MM.1S (cell line): ENCODE measurements at regions not wholly inside any gene's neighbourhood (a gene's known extent, or its start where the extent isn't known, plus 50 kb on each side); places are given as distances from the start of the nearest gene placed in this dataset.

ENCODE experiments used
- DNase-seq: peaks from one replicate; pipeline ENCODE4 v3.0.0-alpha.2; 2015
- H2AFZ ChIP-seq: fragments of 300-600 bp; sonication (generic); 2 replicates; pipeline ENCODE4 v1.6.0; 2016; ENCODE audit warnings: antibody characterized with exemption, low read length
- H3F3A ChIP-seq: fragments of 300-600 bp; sonication (generic); 2 replicates; pipeline ENCODE4 v1.6.1; 2016; ENCODE audit warnings: mild to moderate bottlenecking, antibody characterized with exemption, low read length, moderate library complexity, mixed read lengths; ENCODE audit not compliant: insufficient read depth
- H3K27ac ChIP-seq: fragments of 300-600 bp; sonication (generic); 2 replicates; pipeline ENCODE4 v1.5.1; 2016; ENCODE audit warnings: mild to moderate bottlenecking, low read length
- H3K27me3 ChIP-seq: fragments of 300-600 bp; sonication (generic); replicated peaks from 2 replicates; pipeline ENCODE4 v1.6.0; 2016; ENCODE audit warnings: low read length; ENCODE audit not compliant: insufficient read depth
- H3K36me3 ChIP-seq: fragments of 300-600 bp; sonication (generic); replicated peaks from 2 replicates; pipeline ENCODE4 v1.6.1; 2016; ENCODE audit warnings: mild to moderate bottlenecking, low read length, mixed read lengths; ENCODE audit not compliant: insufficient read depth
- H3K4me1 ChIP-seq: fragments of 300-600 bp; sonication (generic); 2 replicates; pipeline ENCODE4 v1.6.1; 2016; ENCODE audit warnings: low read length, mixed read lengths
- H3K4me2 ChIP-seq: fragments of 300-600 bp; sonication (generic); 2 replicates; pipeline ENCODE4 v1.6.0; 2016; ENCODE audit warnings: low read depth, low read length
- H3K4me3 ChIP-seq: fragments of 300-600 bp; sonication (generic); 2 replicates; pipeline ENCODE4 v1.5.1; 2016; ENCODE audit warnings: low read length, mixed read lengths
- H3K79me2 ChIP-seq: fragments of 300-600 bp; sonication (generic); 2 replicates; pipeline ENCODE4 v1.6.1; 2016; ENCODE audit warnings: mixed run types, low read length, mixed read lengths
- H3K9ac ChIP-seq: fragments of 300-600 bp; sonication (generic); 2 replicates; pipeline ENCODE4 v1.6.1; 2016; ENCODE audit warnings: low read length, mixed read lengths
- H3K9me2 ChIP-seq: fragments of 300-600 bp; sonication (generic); replicated peaks from 2 replicates; pipeline ENCODE4 v1.6.1; 2016; ENCODE audit warnings: mild to moderate bottlenecking, low read length, mixed read lengths; ENCODE audit not compliant: insufficient read depth
- H3K9me3 ChIP-seq: fragments of 300-600 bp; sonication (generic); replicated peaks from 2 replicates; pipeline ENCODE4 v1.6.1; 2016; ENCODE audit warnings: mild to moderate bottlenecking, low read length, mixed read lengths; ENCODE audit not compliant: insufficient read depth
- H4K20me1 ChIP-seq: fragments of 300-600 bp; sonication (generic); 2 replicates; pipeline ENCODE4 v1.6.1; 2016; ENCODE audit warnings: mild to moderate bottlenecking, low read length, moderate library complexity, mixed read lengths; ENCODE audit not compliant: insufficient read depth
- CTCF ChIP-seq: fragments of 300-600 bp; sonication (generic); IDR thresholded peaks from 2 replicates; pipeline ENCODE4 v1.5.1; 2016; ENCODE audit warnings: antibody characterized with exemption, low read length, mixed read lengths
- EZH2 ChIP-seq: fragments of 300-600 bp; sonication (generic); optimal IDR thresholded peaks from 2 replicates; pipeline ENCODE3; 2017; ENCODE audit warnings: low read depth, mild to moderate bottlenecking, antibody characterized with exemption, low read length, mixed read lengths
- EZH2phosphoT487 ChIP-seq: fragments of 300-600 bp; sonication (generic); IDR thresholded peaks from 2 replicates; pipeline ENCODE4 v1.6.1; 2018; ENCODE audit warnings: antibody characterized with exemption, low read length

DNA sequence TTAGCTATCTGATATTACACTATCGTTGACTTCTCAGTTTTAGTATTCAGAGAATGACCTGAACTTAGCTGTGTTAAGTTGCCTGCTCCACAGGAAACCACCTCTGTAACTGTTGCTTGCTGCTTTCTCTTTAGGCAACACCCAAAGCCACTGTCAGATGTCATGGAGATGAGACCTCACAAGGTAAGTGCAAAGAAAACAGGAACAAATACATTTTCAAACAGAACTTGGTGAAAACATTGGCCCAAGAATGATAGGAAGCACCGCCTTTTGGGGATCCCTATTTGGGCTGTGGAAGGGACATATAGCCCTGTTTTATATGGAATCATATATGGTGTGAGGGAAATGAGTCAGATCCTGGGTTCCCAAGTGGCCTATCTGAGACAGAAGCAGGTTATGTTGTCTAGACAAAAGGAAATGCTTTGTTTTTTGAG, 143.4 kb downstream of the UBE2E3 start:
- H2AFZ ChIP-seq: 0 out of 2 replicates have a peak overlapping the region, but pooled peaks have one; percentile 17
- H4K20me1 ChIP-seq: no peaks in the 10 kb centered on the region
- peak overlapping the region; percentile 19; the same call in 1 of the 2 replicates for H3K27ac ChIP-seq
- no peak for TF ChIP-seq CTCF
- no peak for TF ChIP-seq EZH2
- H3K4me2 ChIP-seq: peak overlapping the region; percentile 3; the same call in 1 of the 2 replicates
- no peak overlapping the region for H3K4me3 ChIP-seq
- no peaks in the 10 kb centered on the region for H3K9me2 ChIP-seq
- H3K9ac ChIP-seq: no peak overlapping the region
- H3K27me3 ChIP-seq: no peaks in the 10 kb centered on the region
- H3K36me3 ChIP-seq: no peaks in the 10 kb centered on the region
- DNase-seq: peak; percentile 82
- peaks cover 6% of the 10 kb centered on the region; the same call in 1 of the 2 replicates for H3K4me1 ChIP-seq
- no peaks in the 10 kb centered on the region for H3K79me2 ChIP-seq
- peaks cover 5% of the 10 kb centered on the region for H3F3A ChIP-seq
- H3K9me3 ChIP-seq: no peaks in the 10 kb centered on the region

GRCh38 chr2:181124497-181124896, 144.1 kb downstream of the UBE2E3 start:
- no peaks in the 10 kb centered on the region for H3K27me3 ChIP-seq
- H3K79me2 ChIP-seq: no peaks in the 10 kb centered on the region
- no peak for TF ChIP-seq CTCF
- TF ChIP-seq EZH2phosphoT487: no peak
- no peak for TF ChIP-seq EZH2
- H3K4me2 ChIP-seq: no peak overlapping the region
- peaks cover 6% of the 10 kb centered on the region; the same call in 1 of the 2 replicates for H3K4me1 ChIP-seq
- H3K9ac ChIP-seq: no peak overlapping the region
- no peaks in the 10 kb centered on the region for H3K36me3 ChIP-seq
- no peak overlapping the region for H3K27ac ChIP-seq
- H2AFZ ChIP-seq: no peak overlapping the region
- H3F3A ChIP-seq: peaks cover 5% of the 10 kb centered on the region
- DNase-seq: no peak
- H4K20me1 ChIP-seq: no peaks in the 10 kb centered on the region
- no peaks in the 10 kb centered on the region for H3K9me2 ChIP-seq
- no peaks in the 10 kb centered on the region for H3K9me3 ChIP-seq
- H3K4me3 ChIP-seq: no peak overlapping the region

DNA sequence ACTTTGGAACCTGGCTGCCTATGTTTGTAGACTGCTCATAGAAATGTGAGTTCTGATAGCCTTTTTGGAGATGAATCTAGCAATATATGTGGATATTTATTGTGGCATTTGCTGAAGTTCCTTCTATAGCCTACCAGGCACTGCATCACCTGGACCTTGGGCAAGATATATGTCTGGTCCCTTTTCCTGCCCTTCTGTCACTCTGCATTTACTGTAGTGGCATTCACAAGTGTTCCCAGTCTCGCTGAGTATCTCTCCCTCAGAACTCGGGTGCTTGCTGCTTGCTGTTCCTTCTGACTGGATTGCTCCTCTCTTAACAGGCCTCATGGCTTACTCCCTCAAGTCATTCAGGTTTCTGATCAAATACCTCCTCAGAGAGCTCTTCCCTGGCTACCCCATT, 145.0 kb downstream of the UBE2E3 start:
- no peaks in the 10 kb centered on the region for H3K27me3 ChIP-seq
- no peaks in the 10 kb centered on the region for H3K79me2 ChIP-seq
- H3K4me3 ChIP-seq: no peak overlapping the region
- peaks cover 5% of the 10 kb centered on the region for H3F3A ChIP-seq
- H3K9me3 ChIP-seq: no peaks in the 10 kb centered on the region
- peaks cover 6% of the 10 kb centered on the region; the same call in 1 of the 2 replicates for H3K4me1 ChIP-seq
- no peak for DNase-seq
- H3K9ac ChIP-seq: no peak overlapping the region
- no peaks in the 10 kb centered on the region for H3K9me2 ChIP-seq
- TF ChIP-seq CTCF (no peak), EZH2 (no peak), EZH2phosphoT487 (no peak)
- H3K36me3 ChIP-seq: no peaks in the 10 kb centered on the region
- H4K20me1 ChIP-seq: no peaks in the 10 kb centered on the region
- no peak overlapping the region for H2AFZ ChIP-seq
- no peak overlapping the region for H3K4me2 ChIP-seq
- no peak overlapping the region for H3K27ac ChIP-seq
